Progenitor cell of endocrine pancreas (in vitro differentiated cells): ENCODE measurements at regions not wholly inside any gene's neighbourhood (a gene's known extent, or its start where the extent isn't known, plus 50 kb on each side); places are given as distances from the start of the nearest gene placed in this dataset.
"Not testable (repeated sequence)": the region's sequence is repeated elsewhere in the genome, so short reads cannot be mapped to it uniquely, and the experiment has no call there.

Experiments used
- DNase-seq: peaks from one replicate; pipeline ENCODE4 v3.0.0; 2021; ENCODE audit warnings: low spot score; ENCODE audit not compliant: unreplicated experiment
- H3K27ac Mint-ChIP-seq: 2 replicates; pipeline ENCODE4 v1.8.0; 2021; ENCODE audit warnings: mild to moderate bottlenecking, moderate library complexity, mixed read lengths
- H3K27me3 Mint-ChIP-seq: 2 replicates; pipeline ENCODE4 v1.8.0; 2021; ENCODE audit warnings: mixed read lengths
- H3K36me3 Mint-ChIP-seq: 2 replicates; pipeline ENCODE4 v1.8.0; 2022; ENCODE audit warnings: mixed read lengths; ENCODE audit not compliant: insufficient read depth
- H3K4me1 Mint-ChIP-seq: 2 replicates; pipeline ENCODE4 v1.8.0; 2021; ENCODE audit warnings: low read depth, mixed read lengths
- H3K4me3 Mint-ChIP-seq: 2 replicates; pipeline ENCODE4 v1.8.0; 2021; ENCODE audit warnings: low read depth, mild to moderate bottlenecking, moderate library complexity, mixed read lengths
- H3K9me3 Mint-ChIP-seq: 2 replicates; pipeline ENCODE4 v1.8.0; 2021; ENCODE audit warnings: low read depth, mixed read lengths
- CTCF ChIP-seq: fragments of 200-600 bp; sonication (generic); IDR thresholded peaks from one replicate; pipeline ENCODE4 v1.5.0; 2021; ENCODE audit warnings: antibody characterized with exemption, mild to moderate bottlenecking; ENCODE audit not compliant: unreplicated experiment

- Mint-ChIP-seq H3K27ac (no peak overlapping the region), H3K4me3 (no peak overlapping the region), H3K4me1 (no peaks in the 10 kb centered on the region), H3K36me3 (no peaks in the 10 kb centered on the region), H3K27me3 (no peaks in the 10 kb centered on the region), H3K9me3 (no peaks in the 10 kb centered on the region)
- TF ChIP-seq CTCF, result no peak
- DNase-seq, result no peak
Measured at GRCh38 chr9:24051587-24051986, 225.5 kb upstream of the ELAVL2 start.

GRCh38 chr9:24050239-24050638 is 224.2 kb upstream of the ELAVL2 start:
- H3K27me3 Mint-ChIP-seq, H3K4me3 Mint-ChIP-seq, DNase-seq, H3K36me3 Mint-ChIP-seq, H3K27ac Mint-ChIP-seq, H3K9me3 Mint-ChIP-seq, H3K4me1 Mint-ChIP-seq: not testable (repeated sequence)

- no peak overlapping the region for H3K4me3 Mint-ChIP-seq
- peaks cover 4% of the 10 kb centered on the region for H3K27me3 Mint-ChIP-seq
- no peak for TF ChIP-seq CTCF
- no peak overlapping the region for H3K27ac Mint-ChIP-seq
- H3K9me3 Mint-ChIP-seq, result peaks cover 4% of the 10 kb centered on the region
- H3K36me3 Mint-ChIP-seq, result no peaks in the 10 kb centered on the region
- DNase-seq, result no peak
- H3K4me1 Mint-ChIP-seq, result peaks cover 10% of the 10 kb centered on the region
Measured at GRCh38 chr9:24045150-24045549, 219.1 kb upstream of the ELAVL2 start.

- Mint-ChIP-seq H3K27ac (no peak overlapping the region), H3K36me3 (no peaks in the 10 kb centered on the region), H3K4me1 (peaks cover 10% of the 10 kb centered on the region), H3K27me3 (peaks cover 10% of the 10 kb centered on the region), H3K4me3 (no peak overlapping the region), H3K9me3 (peaks cover 4% of the 10 kb centered on the region)
- TF ChIP-seq CTCF, result no peak
- DNase-seq, result no peak
Measured at GRCh38 chr9:24044576-24044975, 218.5 kb upstream of the ELAVL2 start.

GRCh38 chr9:24041160-24041690 is 215.2 kb upstream of the ELAVL2 start:
- H3K4me1 Mint-ChIP-seq, result peaks cover 10% of the 10 kb centered on the region
- no peak overlapping the region for H3K27ac Mint-ChIP-seq
- H3K27me3 Mint-ChIP-seq, result peaks cover 14% of the 10 kb centered on the region
- TF ChIP-seq CTCF, result no peak
- DNase-seq, result no peak
- H3K36me3 Mint-ChIP-seq, result no peaks in the 10 kb centered on the region
- H3K9me3 Mint-ChIP-seq, result peaks cover 4% of the 10 kb centered on the region
- no peak overlapping the region for H3K4me3 Mint-ChIP-seq

- no peak overlapping the region for H3K4me3 Mint-ChIP-seq
- peaks cover 20% of the 10 kb centered on the region for H3K27me3 Mint-ChIP-seq
- no peaks in the 10 kb centered on the region for H3K36me3 Mint-ChIP-seq
- H3K9me3 Mint-ChIP-seq, result no peaks in the 10 kb centered on the region
- no peak for TF ChIP-seq CTCF
- no peak overlapping the region for H3K27ac Mint-ChIP-seq
- peaks cover 3% of the 10 kb centered on the region for H3K4me1 Mint-ChIP-seq
- no peak for DNase-seq
Measured at GRCh38 chr9:24036459-24036858, 210.4 kb upstream of the ELAVL2 start.
